Large intestine (tissue), 3 donors: ENCODE measurements at regions not wholly inside any gene's neighbourhood (a gene's known extent, or its start where the extent isn't known, plus 50 kb on each side); places are given as distances from the start of the nearest gene placed in this dataset.

Source experiments
- DNase-seq, 2 donors: peaks; one replicate each; pipeline versions ENCODE4 v3.0.0 to v3.0.0-alpha.2; 2013
- H3K27ac ChIP-seq: one replicate; pipeline ENCODE4 v1.5.1; 2013; ENCODE audit warnings: low read length
- H3K27me3 ChIP-seq: 2 replicates; pipeline ENCODE4 v1.6.1; 2013; ENCODE audit warnings: low read length; ENCODE audit not compliant: control insufficient read depth, insufficient read depth
- H3K36me3 ChIP-seq: 2 replicates; pipeline ENCODE4 v1.6.1; 2013; ENCODE audit warnings: low read length; ENCODE audit not compliant: control insufficient read depth, insufficient read depth
- H3K4me1 ChIP-seq: one replicate; pipeline ENCODE4 v1.6.1; 2013; ENCODE audit warnings: low read length; ENCODE audit not compliant: control insufficient read depth, insufficient read depth
- H3K4me3 ChIP-seq: one replicate; pipeline ENCODE4 v1.5.1; 2013; ENCODE audit warnings: low read length
- H3K9me3 ChIP-seq: one replicate; pipeline ENCODE4 v1.6.1; 2013; ENCODE audit warnings: mild to moderate bottlenecking, low read depth, low read length, moderate library complexity; ENCODE audit not compliant: control insufficient read depth
- WGBS: methylation state at CpG from one replicate; pipeline ENCODE4 v1.1.5; 2013; ENCODE audit warnings: low lambda C conversion rate; ENCODE audit not compliant: insufficient coverage; 5-methylcytosine and 5-hydroxymethylcytosine counted together

- no CpG with 5 or more reads among the region's 9 CpGs for WGBS
- Histone ChIP-seq H3K9me3 (no peaks in the 10 kb centered on the region), H3K4me3 (no peak overlapping the region), H3K27ac (no peak overlapping the region), H3K4me1 (no peaks in the 10 kb centered on the region), H3K36me3 (no peaks in the 10 kb centered on the region), H3K27me3 (no peaks in the 10 kb centered on the region)
- DNase-seq, result peak in 1 of 2 donors; percentile 16
Measured at GRCh38 chr10:3339531-3339950, 167.0 kb upstream of the PITRM1 start.

GRCh38 chr10:3339121-3339520 is 166.5 kb upstream of the PITRM1 start:
- no peak for DNase-seq
- 100% methylated on average over 1 of the region's 7 CpGs for WGBS

GRCh38 chr10:3337741-3338140 is 165.2 kb upstream of the PITRM1 start:
- H3K9me3 ChIP-seq, result no peaks in the 10 kb centered on the region
- H3K27ac ChIP-seq, result no peak overlapping the region
- H3K4me1 ChIP-seq, result no peaks in the 10 kb centered on the region
- H3K27me3 ChIP-seq, result no peaks in the 10 kb centered on the region
- H3K36me3 ChIP-seq, result no peaks in the 10 kb centered on the region
- H3K4me3 ChIP-seq, result no peak overlapping the region
- no peak for DNase-seq
- WGBS, result no CpG with 5 or more reads among the region's 8 CpGs

More at GRCh38 chr10:3339121-3339520, 166.5 kb upstream of the PITRM1 start:
- Histone ChIP-seq H3K4me1 (no peaks in the 10 kb centered on the region), H3K27ac (no peak overlapping the region), H3K27me3 (no peaks in the 10 kb centered on the region), H3K9me3 (no peaks in the 10 kb centered on the region), H3K4me3 (no peak overlapping the region), H3K36me3 (no peaks in the 10 kb centered on the region)

- Histone ChIP-seq H3K36me3 (no peaks in the 10 kb centered on the region), H3K27me3 (no peaks in the 10 kb centered on the region), H3K4me3 (no peak overlapping the region), H3K9me3 (peaks cover 2% of the 10 kb centered on the region), H3K4me1 (no peaks in the 10 kb centered on the region), H3K27ac (no peak overlapping the region)
- no peak for DNase-seq
- no CpG with 5 or more reads among the region's 9 CpGs for WGBS
Measured at GRCh38 chr10:3336673-3337293, 164.2 kb upstream of the PITRM1 start.

GRCh38 chr10:3333426-3333825 is 160.8 kb upstream of the PITRM1 start:
- whole genome bisulfite sequencing, result no CpG with 5 or more reads among the region's 10 CpGs
- Histone ChIP-seq H3K9me3 (peaks cover 2% of the 10 kb centered on the region), H3K36me3 (no peaks in the 10 kb centered on the region), H3K27ac (no peak overlapping the region), H3K4me3 (no peak overlapping the region), H3K4me1 (no peaks in the 10 kb centered on the region), H3K27me3 (no peaks in the 10 kb centered on the region)
- no peak for DNase-seq

- no peak for DNase-seq
- H3K27ac ChIP-seq, result no peak overlapping the region
- no peaks in the 10 kb centered on the region for H3K4me1 ChIP-seq
- no peaks in the 10 kb centered on the region for H3K27me3 ChIP-seq
- H3K36me3 ChIP-seq, result no peaks in the 10 kb centered on the region
- WGBS, result 93% methylated on average over 3 of the region's 23 CpGs
- peaks cover 2% of the 10 kb centered on the region for H3K9me3 ChIP-seq
- H3K4me3 ChIP-seq, result no peak overlapping the region
Measured at GRCh38 chr10:3331690-3332230, 159.2 kb upstream of the PITRM1 start.

- H3K9me3 ChIP-seq, result peaks cover 2% of the 10 kb centered on the region
- H3K27me3 ChIP-seq, result no peaks in the 10 kb centered on the region
- WGBS, result 89% methylated on average over 8 of the region's 17 CpGs
Measured at GRCh38 chr10:3331187-3331586, 158.6 kb upstream of the PITRM1 start.

GRCh38 chr10:3330663-3331062 is 158.1 kb upstream of the PITRM1 start:
- Histone ChIP-seq H3K9me3 (peaks cover 2% of the 10 kb centered on the region), H3K27ac (no peak overlapping the region), H3K36me3 (no peaks in the 10 kb centered on the region), H3K27me3 (no peaks in the 10 kb centered on the region), H3K4me1 (no peaks in the 10 kb centered on the region), H3K4me3 (no peak overlapping the region)
- 77% methylated on average over 3 of the region's 8 CpGs for WGBS
- DNase-seq, result no peak

More at GRCh38 chr10:3331187-3331586, 158.6 kb upstream of the PITRM1 start:
- H3K27ac ChIP-seq, result no peak overlapping the region
- no peak overlapping the region for H3K4me3 ChIP-seq
- H3K4me1 ChIP-seq, result no peaks in the 10 kb centered on the region
- DNase-seq, result no peak
- no peaks in the 10 kb centered on the region for H3K36me3 ChIP-seq

- Histone ChIP-seq H3K27me3 (no peaks in the 10 kb centered on the region), H3K4me1 (no peaks in the 10 kb centered on the region), H3K9me3 (no peaks in the 10 kb centered on the region), H3K36me3 (no peaks in the 10 kb centered on the region), H3K27ac (no peak overlapping the region), H3K4me3 (no peak overlapping the region)
- no peak for DNase-seq
- 100% methylated on average over 1 of the region's 7 CpGs for WGBS
Measured at GRCh38 chr10:3325954-3326750, 153.6 kb upstream of the PITRM1 start.

GRCh38 chr10:3324612-3325038 is 152.0 kb upstream of the PITRM1 start:
- Histone ChIP-seq H3K9me3 (peaks cover 7% of the 10 kb centered on the region), H3K4me3 (no peak overlapping the region), H3K36me3 (no peaks in the 10 kb centered on the region), H3K27me3 (no peaks in the 10 kb centered on the region), H3K27ac (no peak overlapping the region), H3K4me1 (no peaks in the 10 kb centered on the region)
- no peak for DNase-seq
- no CpG with 5 or more reads among the region's 8 CpGs for WGBS
